GM12874 (cell line): ENCODE measurements at regions not wholly inside any gene's neighbourhood (a gene's known extent, or its start where the extent isn't known, plus 50 kb on each side); places are given as distances from the start of the nearest gene placed in this dataset.

Experiments used
- TF ChIP-seq, protein P1 (sequence below): IDR thresholded peaks from 2 replicates; pipeline ENCODE4 v1.5.1; 2011; ENCODE audit warnings: low read depth, mild to moderate bottlenecking, control low read depth, low read length, moderate library complexity; ENCODE audit not compliant: insufficient read depth

DNA sequence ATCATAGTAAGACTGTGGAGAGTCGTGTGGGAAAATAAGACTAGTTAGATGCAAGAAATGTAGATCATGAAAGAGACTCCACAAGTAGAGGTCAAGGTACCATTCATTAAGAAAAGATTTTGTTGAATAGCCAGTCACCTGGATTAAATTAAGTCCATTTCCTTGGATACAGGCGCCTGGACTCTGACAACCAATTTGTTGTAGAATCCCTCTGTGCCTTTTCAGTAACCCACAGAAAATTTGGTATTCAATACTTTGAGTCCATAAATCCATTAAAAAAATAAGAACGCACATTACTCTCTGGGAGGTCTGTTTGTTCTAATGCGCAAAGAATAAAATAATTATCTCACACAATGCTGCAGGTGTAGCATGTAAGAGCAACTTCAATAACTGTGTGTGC is 469.4 kb downstream of the KLF12 start:
- TF ChIP-seq, protein P1, sequence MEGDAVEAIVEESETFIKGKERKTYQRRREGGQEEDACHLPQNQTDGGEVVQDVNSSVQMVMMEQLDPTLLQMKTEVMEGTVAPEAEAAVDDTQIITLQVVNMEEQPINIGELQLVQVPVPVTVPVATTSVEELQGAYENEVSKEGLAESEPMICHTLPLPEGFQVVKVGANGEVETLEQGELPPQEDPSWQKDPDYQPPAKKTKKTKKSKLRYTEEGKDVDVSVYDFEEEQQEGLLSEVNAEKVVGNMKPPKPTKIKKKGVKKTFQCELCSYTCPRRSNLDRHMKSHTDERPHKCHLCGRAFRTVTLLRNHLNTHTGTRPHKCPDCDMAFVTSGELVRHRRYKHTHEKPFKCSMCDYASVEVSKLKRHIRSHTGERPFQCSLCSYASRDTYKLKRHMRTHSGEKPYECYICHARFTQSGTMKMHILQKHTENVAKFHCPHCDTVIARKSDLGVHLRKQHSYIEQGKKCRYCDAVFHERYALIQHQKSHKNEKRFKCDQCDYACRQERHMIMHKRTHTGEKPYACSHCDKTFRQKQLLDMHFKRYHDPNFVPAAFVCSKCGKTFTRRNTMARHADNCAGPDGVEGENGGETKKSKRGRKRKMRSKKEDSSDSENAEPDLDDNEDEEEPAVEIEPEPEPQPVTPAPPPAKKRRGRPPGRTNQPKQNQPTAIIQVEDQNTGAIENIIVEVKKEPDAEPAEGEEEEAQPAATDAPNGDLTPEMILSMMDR: no peak

DNA sequence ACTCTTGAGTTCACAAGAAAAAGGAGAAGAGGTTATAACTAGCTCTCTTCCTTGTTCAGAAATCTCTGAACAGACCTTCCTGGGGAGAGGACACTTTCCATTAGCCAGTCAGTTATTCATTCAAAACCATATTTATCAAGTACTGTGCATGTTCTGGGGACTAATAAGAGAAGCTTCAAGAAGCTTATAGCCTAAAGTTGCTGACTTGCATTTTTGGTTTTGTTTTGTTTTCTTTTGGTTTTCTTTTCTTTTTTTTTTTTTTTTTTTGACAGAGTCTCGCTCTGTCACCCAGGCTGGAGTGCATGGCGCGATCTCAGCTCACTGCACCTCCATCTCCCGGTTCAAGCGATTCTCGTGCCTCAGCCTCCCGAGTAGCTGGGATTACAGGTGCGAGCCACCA is 471.4 kb downstream of the KLF12 start:
- TF ChIP-seq, protein P1: no peak

DNA sequence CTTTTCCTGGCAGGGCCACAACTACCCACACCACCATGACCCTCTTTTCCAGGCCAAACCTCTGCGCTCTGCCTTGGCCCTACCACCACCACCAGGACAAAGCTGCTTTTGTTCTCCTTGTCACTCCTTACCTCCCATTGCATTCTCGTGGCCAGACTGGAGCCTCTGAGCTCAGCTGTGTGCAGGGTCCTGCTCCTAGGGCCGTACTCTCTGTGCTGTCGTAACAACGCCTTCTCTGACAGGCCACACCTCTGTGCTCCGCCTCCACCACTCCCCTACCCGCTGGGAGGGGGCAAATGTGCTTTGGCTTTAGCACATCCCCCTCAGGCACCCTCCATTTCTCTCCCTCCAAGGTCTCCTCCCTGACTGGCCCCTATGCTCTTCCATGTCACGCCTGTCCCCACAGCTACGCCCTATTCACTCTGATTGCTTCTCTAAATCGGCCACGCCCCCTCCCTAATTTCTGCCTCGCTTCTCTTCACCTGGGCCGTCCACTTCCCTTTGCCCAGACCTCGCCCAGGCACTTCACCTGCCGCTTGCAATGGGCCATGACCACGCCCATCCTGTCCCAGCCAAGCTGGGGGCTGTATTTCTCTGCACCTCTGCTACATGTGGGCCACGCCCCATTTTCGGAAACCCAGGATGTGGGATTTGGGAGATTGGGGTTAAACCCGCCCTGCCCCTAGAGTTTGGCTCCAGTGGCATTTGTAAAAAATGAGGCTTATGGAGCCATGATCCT is 472.3 kb downstream of the KLF12 start:
- TF ChIP-seq, protein P1: no peak

DNA sequence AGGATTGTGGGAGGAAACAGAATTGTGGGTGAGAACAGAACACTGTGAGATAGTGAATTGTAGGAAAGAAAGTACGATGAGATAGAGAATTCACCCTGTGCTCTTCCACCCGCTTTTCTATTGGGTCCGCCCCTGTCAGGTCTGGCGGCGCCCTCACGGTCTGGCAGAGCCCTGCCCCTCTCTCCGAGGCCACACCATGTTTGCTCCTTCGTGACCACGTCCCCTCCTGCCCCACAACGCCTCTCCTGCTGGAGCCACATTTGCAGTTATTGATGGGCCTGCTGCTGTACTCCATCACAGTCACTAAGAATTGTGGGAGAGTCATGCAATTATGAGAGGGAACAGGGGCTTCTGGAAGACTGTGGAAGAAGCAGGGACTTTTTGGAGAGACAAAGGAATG is 473.1 kb downstream of the KLF12 start:
- TF ChIP-seq, protein P1: no peak

DNA sequence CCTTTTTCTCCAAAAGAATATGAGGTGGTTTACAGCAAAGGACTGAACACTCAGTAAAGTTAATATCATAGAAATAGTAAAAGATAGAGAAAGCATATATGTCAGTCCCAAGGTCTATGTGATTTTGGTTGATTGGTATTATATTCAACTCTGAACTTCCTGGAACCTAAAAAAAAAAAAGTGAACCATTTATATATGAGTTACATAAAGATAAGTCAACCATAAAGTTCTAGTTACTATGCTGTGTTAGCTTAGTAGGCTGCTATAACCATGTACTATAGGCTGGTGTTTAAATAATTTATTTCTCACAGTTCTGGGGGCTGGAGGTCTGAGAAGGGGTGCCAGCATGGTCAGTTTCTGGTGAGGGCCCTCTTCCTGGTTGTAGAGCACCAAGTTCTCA is 475.6 kb downstream of the KLF12 start:
- TF ChIP-seq, protein P1: no peak

DNA sequence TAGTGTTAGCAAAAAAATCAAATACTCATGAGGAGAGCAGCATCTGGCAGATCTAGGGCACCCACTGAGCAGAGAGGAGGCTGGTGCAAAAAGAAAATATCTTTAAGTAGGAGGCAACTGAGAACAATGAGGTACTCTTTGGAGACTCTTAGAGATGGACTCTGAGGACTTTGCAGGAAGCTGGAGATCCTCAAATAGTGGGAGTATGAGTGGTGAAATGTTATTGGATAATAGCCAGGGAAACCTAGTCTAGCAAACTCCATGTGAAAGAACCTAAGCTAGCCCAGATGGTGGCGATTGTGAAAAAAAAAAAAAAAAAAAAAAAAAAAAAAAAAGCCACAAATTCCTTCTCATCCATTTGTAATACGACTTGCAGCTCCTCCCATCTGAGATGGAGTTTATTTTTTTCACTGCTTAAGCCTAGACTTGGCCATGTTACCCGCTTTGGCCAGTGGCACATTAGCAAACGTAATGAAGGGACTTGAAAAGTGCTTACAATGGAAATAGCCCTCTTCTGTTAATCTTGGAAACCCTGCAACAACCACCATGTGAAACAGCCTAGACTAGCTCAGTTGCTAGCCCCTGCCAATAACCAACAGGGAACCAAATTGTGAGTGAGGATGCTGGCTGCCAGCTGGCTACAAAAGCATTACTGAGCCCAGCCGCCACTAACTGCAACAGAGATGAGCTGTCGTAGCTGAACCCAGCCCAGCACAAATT is 476.2 kb downstream of the KLF12 start:
- TF ChIP-seq, protein P1: no peak

DNA sequence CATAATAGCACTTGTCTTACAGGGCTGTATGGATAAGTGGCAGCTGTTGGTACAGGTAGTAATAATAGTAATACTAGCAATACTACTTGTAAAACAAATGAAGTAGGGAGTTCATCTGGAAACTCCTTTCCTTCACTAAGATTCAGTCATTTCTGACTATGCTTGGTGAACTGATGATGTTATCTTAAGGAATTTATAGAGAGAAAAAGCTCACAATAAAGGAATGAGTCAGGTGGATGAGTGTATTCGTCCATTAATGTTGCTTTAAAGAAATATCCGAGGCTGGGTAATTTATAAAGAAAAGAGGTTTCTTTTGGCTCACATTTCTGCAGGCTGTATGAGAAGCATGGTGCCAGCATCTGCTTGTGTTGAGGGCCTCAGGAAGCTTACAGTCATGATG is 477.3 kb downstream of the KLF12 start:
- TF ChIP-seq, protein P1: no peak
